ENCODE measurements at regions not wholly inside any gene's neighbourhood (a gene's known extent, or its start where the extent isn't known, plus 50 kb on each side); places are given as distances from the start of the nearest gene placed in this dataset.

DNA sequence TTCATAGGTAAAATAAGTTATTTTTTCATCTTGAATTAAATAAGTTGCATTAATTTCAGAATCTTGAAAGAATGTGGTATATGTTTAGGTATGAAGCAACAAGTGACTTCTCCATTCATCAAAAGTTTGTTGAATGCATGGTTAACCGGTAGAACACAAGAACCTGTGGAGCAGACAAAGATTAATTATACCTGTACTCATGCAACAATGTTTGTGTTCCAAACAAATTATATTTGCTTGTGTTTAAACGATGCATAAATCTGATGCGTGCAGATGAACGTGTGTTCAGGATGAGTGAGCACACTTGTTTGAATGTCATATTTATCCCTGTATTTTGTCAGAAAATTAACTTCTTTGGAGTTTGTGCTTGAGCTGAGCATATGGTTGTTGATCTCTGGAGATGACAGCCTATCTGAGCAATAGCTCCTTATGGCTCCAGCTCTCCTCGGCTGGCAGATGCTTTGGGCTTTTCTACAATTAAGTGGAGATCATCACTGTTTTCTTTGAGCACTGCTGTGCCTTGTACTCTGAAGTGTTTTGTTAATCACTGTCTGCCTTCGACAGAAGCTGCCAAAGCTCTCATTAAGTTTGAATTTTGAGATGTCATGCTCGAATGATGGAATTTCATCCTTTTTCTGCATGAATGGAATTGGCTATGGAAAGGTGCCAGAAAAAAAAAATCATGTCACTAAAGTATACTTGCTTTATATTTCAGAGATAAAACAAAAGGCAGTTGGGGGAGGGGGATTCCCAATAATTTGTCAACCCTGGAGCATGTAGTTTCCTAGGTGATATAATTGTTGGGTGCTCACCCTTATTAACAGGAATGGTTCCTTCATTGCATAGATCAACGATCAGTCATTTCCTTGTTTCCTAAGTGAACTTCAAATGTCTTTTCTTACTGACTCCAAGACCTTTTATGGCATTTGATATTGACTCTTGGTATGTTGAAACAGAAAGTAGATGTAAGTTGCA, 502.5 kb upstream of the ARRDC3 start:
- BruUV-seq (replicated peaks), result no TSS peak
- no peak overlapping the region for H3K4me3 ChIP-seq (replicated peaks in 1 of 3; ENCODE audit: insufficient read depth in 1 of 3, low read depth in 1 of 3, low read length in 3 of 3)
- intact Hi-C loops (cut with micrococcal nuclease), result no loop called here
- H3K4me2 ChIP-seq (ENCODE audit: insufficient read depth, low read length), result no peak overlapping the region
- DNase-seq (ENCODE audit: low read depth, low spot score), result no peak
- POLR2A ChIA-PET, result no interaction called here
- CTCF ChIA-PET, result no interaction called here
- dilution Hi-C loops (cut with MboI; ENCODE audit: extremely low pct_ligation_motif_present, low sequenced_read_pairs), result no loop called here
- H3K79me2 ChIP-seq (ENCODE audit: control insufficient read depth, insufficient read depth, low read length), result no peaks in the 10 kb centered on the region
- TF ChIP-seq POLR2AphosphoS5 (IDR thresholded peaks at IDR 0.05; ENCODE audit: insufficient read depth, low read depth, low read length), result no peak
- TF ChIP-seq MYC (IDR thresholded peaks at IDR 0.05; ENCODE audit: low read depth, low read length), result no peak
- TF ChIP-seq EZH2 (IDR thresholded peaks at IDR 0.05; ENCODE audit: borderline replicate concordance, low read depth, low read length, severe bottlenecking), result no peak
- TF ChIP-seq GATA2 (IDR thresholded peaks at IDR 0.05; ENCODE audit: insufficient read depth, insufficient read length, low read depth, low read length), result no peak
- TF ChIP-seq, protein P1, sequence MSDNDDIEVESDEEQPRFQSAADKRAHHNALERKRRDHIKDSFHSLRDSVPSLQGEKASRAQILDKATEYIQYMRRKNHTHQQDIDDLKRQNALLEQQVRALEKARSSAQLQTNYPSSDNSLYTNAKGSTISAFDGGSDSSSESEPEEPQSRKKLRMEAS (IDR thresholded peaks at IDR 0.05; ENCODE audit: insufficient read depth, insufficient read length), result no peak
- no peak for TF ChIP-seq CTCF (IDR thresholded peaks at IDR 0.05; ENCODE audit: extremely low read depth in 1 of 2, insufficient read depth in 1 of 2, low read depth in 1 of 2, low read length in 2 of 2)
- no peak for TF ChIP-seq JUN (IDR thresholded peaks at IDR 0.05; ENCODE audit: borderline replicate concordance, insufficient read depth, insufficient read length, low read depth)
- no peak for TF ChIP-seq FOS (IDR thresholded peaks at IDR 0.05; ENCODE audit: borderline replicate concordance, insufficient read depth, low read length)
- no peak for TF ChIP-seq POLR2A (IDR thresholded peaks at IDR 0.05; ENCODE audit: low read depth, low read length)
- H3K36me3 ChIP-seq (ENCODE audit: control insufficient read depth in 2 of 2, extremely low read depth in 1 of 2, insufficient read depth in 2 of 2, low read length in 2 of 2), result no peaks in the 10 kb centered on the region
- H3K9me1 ChIP-seq (replicated peaks; ENCODE audit: control insufficient read depth, extremely low read depth, insufficient read depth, low read length), result no peaks in the 10 kb centered on the region
- no peak for FAIRE-seq
- no peaks in the 10 kb centered on the region for H4K20me1 ChIP-seq (replicated peaks; ENCODE audit: control insufficient read depth, extremely low read depth, insufficient read depth, low read length)
- no peak overlapping the region for H3K27ac ChIP-seq (ENCODE audit: insufficient read depth, low read depth, low read length)
- H3K27me3 ChIP-seq (ENCODE audit: control insufficient read depth in 2 of 2, insufficient read depth in 2 of 2, low read length in 2 of 2), result no peaks in the 10 kb centered on the region
- H2AFZ ChIP-seq (ENCODE audit: low read depth, low read length), result no peak overlapping the region
- H3K9me3 ChIP-seq (replicated peaks; ENCODE audit: control insufficient read depth, insufficient read depth, low read length), result no peaks in the 10 kb centered on the region
- no peak overlapping the region for H3K9ac ChIP-seq (replicated peaks; ENCODE audit: extremely low read depth, insufficient read depth, low read length)
- no peaks in the 10 kb centered on the region for H3K4me1 ChIP-seq (ENCODE audit: control insufficient read depth, extremely low read depth, insufficient read depth, low read length)

Measured in endothelial cell of umbilical vein (primary cell).